Upper lobe of left lung (tissue), 4 donors: ENCODE measurements at regions not wholly inside any gene's neighbourhood (a gene's known extent, or its start where the extent isn't known, plus 50 kb on each side); places are given as distances from the start of the nearest gene placed in this dataset.

Experiments
- EP300 ChIP-seq, 4 donors: sonication (generic); formaldehyde crosslinking; IDR thresholded peaks; one replicate each; pipeline ENCODE4 v1.5.1; 2017; ENCODE audit warnings: antibody characterized with exemption in 4 of 4, control low read depth in 2 of 4
- POLR2AphosphoS5 ChIP-seq, 2 donors: sonication (generic); formaldehyde crosslinking; IDR thresholded peaks; one replicate each; pipeline ENCODE4 v1.5.1; 2017; ENCODE audit warnings: antibody characterized with exemption in 2 of 2

DNA sequence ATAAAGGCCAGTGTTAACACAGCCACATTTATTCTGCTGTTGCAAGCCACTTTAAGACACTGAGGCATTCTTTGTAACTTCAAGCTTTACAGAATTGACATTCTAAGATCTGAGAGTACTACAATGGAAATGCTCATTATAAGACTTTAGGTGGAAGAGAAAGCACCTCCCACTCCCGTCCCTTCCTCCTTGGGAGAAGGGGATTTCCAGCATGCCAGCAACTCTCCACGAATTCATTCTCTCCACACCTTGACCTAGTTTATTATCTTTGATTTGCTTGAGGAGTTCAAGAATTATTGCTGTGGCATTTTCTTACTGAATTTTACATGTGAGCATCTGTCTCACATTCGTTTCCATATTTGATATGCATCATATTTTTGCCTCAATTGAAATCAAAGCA, 644.4 kb upstream of the MIS18BP1 start:
- TF ChIP-seq EP300 (IDR thresholded peaks at IDR 0.05), result no peak
- TF ChIP-seq POLR2AphosphoS5 (IDR thresholded peaks at IDR 0.05), result no peak
